Neural cell (in vitro differentiated cells): ENCODE measurements at regions not wholly inside any gene's neighbourhood (a gene's known extent, or its start where the extent isn't known, plus 50 kb on each side); places are given as distances from the start of the nearest gene placed in this dataset.
A peak's percentile ranks its signal among the peaks of the same experiment; 100 is the strongest.

Source experiments
- H2AFZ ChIP-seq: fragments of 200-600, 300-800 bp; sonication (generic), shearing (Covaris generic); 2 replicates; pipeline ENCODE4 v1.6.0; 2014; ENCODE audit warnings: low read depth, mild to moderate bottlenecking, antibody characterized with exemption, low read length, moderate library complexity
- H3F3A ChIP-seq: fragments of 200-600 bp; shearing (Covaris generic); 2 replicates; pipeline ENCODE4 v1.6.1; 2016; ENCODE audit warnings: mild to moderate bottlenecking, moderate library complexity, mixed read lengths, antibody characterized with exemption, low read length; ENCODE audit not compliant: insufficient read depth, poor library complexity, severe bottlenecking
- H3K27ac ChIP-seq: fragments of 200-600, 300-800 bp; sonication (generic), shearing (Covaris generic); 2 replicates; pipeline ENCODE4 v1.5.1; 2014; ENCODE audit warnings: mild to moderate bottlenecking, low read length, moderate library complexity
- H3K27me3 ChIP-seq: fragments of 300-800, 200-600 bp; sonication (generic), shearing (Covaris generic); 2 replicates; pipeline ENCODE4 v1.6.0; 2014; ENCODE audit warnings: mild to moderate bottlenecking, low read depth, low read length, moderate library complexity; ENCODE audit not compliant: insufficient read depth
- H3K36me3 ChIP-seq: fragments of 300-800, 200-600 bp; sonication (generic), shearing (Covaris generic); 2 replicates; pipeline ENCODE4 v1.5.1; 2014; ENCODE audit warnings: mild to moderate bottlenecking, antibody characterized with exemption, low read length, moderate library complexity; ENCODE audit not compliant: insufficient read depth
- H3K4me2 ChIP-seq: fragments of 300-800, 200-600 bp; sonication (generic), shearing (Covaris generic); 2 replicates; pipeline ENCODE4 v1.6.0; 2014; ENCODE audit warnings: mild to moderate bottlenecking, low read length
- H3K4me3 ChIP-seq: fragments of 300-800, 200-600 bp; sonication (generic), shearing (Covaris generic); 2 replicates; pipeline ENCODE4 v1.5.1; 2014; ENCODE audit warnings: mild to moderate bottlenecking, low read length, moderate library complexity
- H3K79me2 ChIP-seq: fragments of 200-600 bp; shearing (Covaris generic); replicated peaks from 2 replicates; pipeline ENCODE4 v1.6.0; 2014; ENCODE audit warnings: mild to moderate bottlenecking, low read length, moderate library complexity; ENCODE audit not compliant: insufficient read depth
- H3K9ac ChIP-seq: fragments of 300-800, 200-600 bp; sonication (generic), shearing (Covaris generic); 2 replicates; pipeline ENCODE4 v1.6.1; 2016; ENCODE audit warnings: mild to moderate bottlenecking, low read length, mixed read lengths
- H3K9me2 ChIP-seq: fragments of 200-600 bp; shearing (Covaris generic); 2 replicates; pipeline ENCODE4 v1.6.1; 2016; ENCODE audit warnings: mild to moderate bottlenecking, low read length, mixed read lengths; ENCODE audit not compliant: insufficient read depth
- H3K9me3 ChIP-seq: fragments of 200-600, 300-800 bp; sonication (generic), shearing (Covaris generic); 2 replicates; pipeline ENCODE4 v1.6.1; 2016; ENCODE audit warnings: mild to moderate bottlenecking, mixed run types, low read length, moderate library complexity, mixed read lengths
- H4K20me1 ChIP-seq: fragments of 200-600 bp; shearing (Covaris generic); 2 replicates; pipeline ENCODE4 v1.6.1; 2016; ENCODE audit warnings: mild to moderate bottlenecking, mixed run types; ENCODE audit not compliant: insufficient read depth
- EP300 ChIP-seq: fragments of 450-650 bp; conservative IDR thresholded peaks from 2 replicates; pipeline ENCODE4 v1.6.1; 2014; ENCODE audit warnings: antibody characterized with exemption, mild to moderate bottlenecking, moderate library complexity; ENCODE audit not compliant: poor library complexity, severe bottlenecking
- EZH2 ChIP-seq: fragments of 200-600, 300-800 bp; shearing (Covaris generic), sonication (generic); IDR thresholded peaks from 2 replicates; pipeline ENCODE4 v1.6.1; 2014; ENCODE audit warnings: antibody characterized with exemption, low read length, borderline replicate concordance, mild to moderate bottlenecking; ENCODE audit not compliant: insufficient read depth, poor library complexity, severe bottlenecking
- MXI1 ChIP-seq: fragments of 450-650 bp; conservative IDR thresholded peaks from 2 replicates; pipeline ENCODE4 v1.6.1; 2014; ENCODE audit warnings: antibody characterized with exemption, mild to moderate bottlenecking; ENCODE audit not compliant: poor library complexity, severe bottlenecking
- POLR2AphosphoS5 ChIP-seq: IDR thresholded peaks from 2 replicates; pipeline ENCODE4 v1.6.1; 2012
- RAD21 ChIP-seq: fragments of 450-650 bp; conservative IDR thresholded peaks from 2 replicates; pipeline ENCODE4 v1.6.1; 2014; ENCODE audit warnings: antibody characterized with exemption, mild to moderate bottlenecking, moderate library complexity
- REST ChIP-seq: IDR thresholded peaks from 2 replicates; pipeline ENCODE4 v1.6.1; 2012; ENCODE audit warnings: borderline replicate concordance
- SMC3 ChIP-seq: fragments of 450-650 bp; conservative IDR thresholded peaks from 2 replicates; pipeline ENCODE4 v1.6.1; 2014; ENCODE audit warnings: antibody characterized with exemption, mild to moderate bottlenecking, moderate library complexity; ENCODE audit not compliant: poor library complexity
- TAF1 ChIP-seq: IDR thresholded peaks from 2 replicates; pipeline ENCODE4 v1.6.1; 2012; ENCODE audit warnings: low read depth
- TF ChIP-seq, protein P1 (sequence below): fragments of 450-650 bp; IDR thresholded peaks from 2 replicates; pipeline ENCODE4 v1.5.1; 2014; ENCODE audit warnings: antibody characterized with exemption, mild to moderate bottlenecking, moderate library complexity; ENCODE audit not compliant: poor library complexity, severe bottlenecking

GRCh38 chr3:67901681-67902080 lies 247.3 kb upstream of the SUCLG2 start:
- Histone ChIP-seq H3K36me3 (no peaks in the 10 kb centered on the region), H2AFZ (no peak overlapping the region), H3K4me2 (no peak overlapping the region)

GRCh38 chr3:67898916-67899315 lies 244.5 kb upstream of the SUCLG2 start:
- Histone ChIP-seq H3K9me2 (no peaks in the 10 kb centered on the region), H3K27ac (no peak overlapping the region), H3K9me3 (no peaks in the 10 kb centered on the region), H3F3A (no peaks in the 10 kb centered on the region), H2AFZ (no peak overlapping the region), H3K4me2 (no peak overlapping the region), H4K20me1 (no peaks in the 10 kb centered on the region), H3K9ac (no peak overlapping the region), H3K36me3 (no peaks in the 10 kb centered on the region), H3K79me2 (no peaks in the 10 kb centered on the region), H3K27me3 (no peaks in the 10 kb centered on the region), H3K4me3 (no peak overlapping the region)
- no peak for TF ChIP-seq POLR2AphosphoS5
- TF ChIP-seq RAD21, result no peak
- no peak for TF ChIP-seq SMC3
- TF ChIP-seq MXI1, result no peak
- TF ChIP-seq REST, result no peak
- TF ChIP-seq TAF1, result no peak
- TF ChIP-seq EZH2, result no peak
- TF ChIP-seq, protein P1, sequence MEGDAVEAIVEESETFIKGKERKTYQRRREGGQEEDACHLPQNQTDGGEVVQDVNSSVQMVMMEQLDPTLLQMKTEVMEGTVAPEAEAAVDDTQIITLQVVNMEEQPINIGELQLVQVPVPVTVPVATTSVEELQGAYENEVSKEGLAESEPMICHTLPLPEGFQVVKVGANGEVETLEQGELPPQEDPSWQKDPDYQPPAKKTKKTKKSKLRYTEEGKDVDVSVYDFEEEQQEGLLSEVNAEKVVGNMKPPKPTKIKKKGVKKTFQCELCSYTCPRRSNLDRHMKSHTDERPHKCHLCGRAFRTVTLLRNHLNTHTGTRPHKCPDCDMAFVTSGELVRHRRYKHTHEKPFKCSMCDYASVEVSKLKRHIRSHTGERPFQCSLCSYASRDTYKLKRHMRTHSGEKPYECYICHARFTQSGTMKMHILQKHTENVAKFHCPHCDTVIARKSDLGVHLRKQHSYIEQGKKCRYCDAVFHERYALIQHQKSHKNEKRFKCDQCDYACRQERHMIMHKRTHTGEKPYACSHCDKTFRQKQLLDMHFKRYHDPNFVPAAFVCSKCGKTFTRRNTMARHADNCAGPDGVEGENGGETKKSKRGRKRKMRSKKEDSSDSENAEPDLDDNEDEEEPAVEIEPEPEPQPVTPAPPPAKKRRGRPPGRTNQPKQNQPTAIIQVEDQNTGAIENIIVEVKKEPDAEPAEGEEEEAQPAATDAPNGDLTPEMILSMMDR, result no peak
- TF ChIP-seq EP300, result no peak

More at GRCh38 chr3:67901681-67902080, 247.3 kb upstream of the SUCLG2 start:
- Histone ChIP-seq H3K79me2 (no peaks in the 10 kb centered on the region), H3K4me3 (no peak overlapping the region), H3K9ac (no peak overlapping the region), H3K9me2 (no peaks in the 10 kb centered on the region), H3K27me3 (no peaks in the 10 kb centered on the region), H3K9me3 (no peaks in the 10 kb centered on the region), H3K27ac (no peak overlapping the region), H3F3A (no peaks in the 10 kb centered on the region), H4K20me1 (no peaks in the 10 kb centered on the region)
- no peak for TF ChIP-seq EZH2
- TF ChIP-seq TAF1, result no peak
- peak; percentile 39 for TF ChIP-seq RAD21
- no peak for TF ChIP-seq REST
- no peak for TF ChIP-seq MXI1
- TF ChIP-seq SMC3, result peak; percentile 12
- TF ChIP-seq, protein P1, result peak; percentile 29
- TF ChIP-seq EP300, result no peak
- TF ChIP-seq POLR2AphosphoS5, result no peak
